GM21526 (cell line): ENCODE measurements at regions not wholly inside any gene's neighbourhood (a gene's known extent, or its start where the extent isn't known, plus 50 kb on each side); places are given as distances from the start of the nearest gene placed in this dataset.

Experiments
- ATAC-seq: cut with Tn5 transposase; IDR thresholded peaks from one replicate; pipeline ENCODE4 v1.9.1; 2021; ENCODE audit warnings: moderate library complexity; ENCODE audit not compliant: unreplicated experiment, low FRiP score

DNA sequence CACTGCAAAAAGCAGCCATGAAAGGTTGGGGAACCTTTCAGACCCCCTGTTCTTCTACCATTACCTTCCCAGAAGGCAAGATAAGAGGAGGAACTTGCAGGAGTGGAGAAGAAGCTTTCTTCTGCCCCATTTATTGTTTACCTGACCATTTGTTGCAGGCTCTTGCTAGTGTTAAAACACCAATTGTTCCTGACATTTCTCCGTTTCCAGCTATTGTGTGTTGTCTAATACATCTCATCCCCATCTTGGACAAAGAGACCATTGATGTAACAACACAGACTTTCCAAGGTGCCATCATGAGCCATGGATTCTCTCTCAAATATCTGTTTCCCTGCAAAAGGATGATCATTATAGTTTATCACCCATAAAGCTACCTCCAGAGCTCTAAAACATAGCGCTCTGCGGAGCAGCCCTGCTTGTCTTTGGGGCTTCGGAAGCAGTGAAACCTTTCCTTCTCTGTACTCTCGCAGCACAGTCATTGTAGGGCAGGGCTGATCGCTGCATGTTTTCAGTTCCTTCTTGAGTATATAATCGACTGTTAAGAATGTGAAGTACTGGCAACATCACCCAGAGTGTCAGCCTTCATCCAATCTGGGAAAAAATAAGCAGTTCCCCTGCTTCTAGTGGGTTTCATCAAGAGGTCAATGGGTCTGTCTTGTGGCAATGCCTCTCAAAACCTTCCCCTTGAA is 680.0 kb downstream of the SEMA5A start:
- no peak for ATAC-seq

DNA sequence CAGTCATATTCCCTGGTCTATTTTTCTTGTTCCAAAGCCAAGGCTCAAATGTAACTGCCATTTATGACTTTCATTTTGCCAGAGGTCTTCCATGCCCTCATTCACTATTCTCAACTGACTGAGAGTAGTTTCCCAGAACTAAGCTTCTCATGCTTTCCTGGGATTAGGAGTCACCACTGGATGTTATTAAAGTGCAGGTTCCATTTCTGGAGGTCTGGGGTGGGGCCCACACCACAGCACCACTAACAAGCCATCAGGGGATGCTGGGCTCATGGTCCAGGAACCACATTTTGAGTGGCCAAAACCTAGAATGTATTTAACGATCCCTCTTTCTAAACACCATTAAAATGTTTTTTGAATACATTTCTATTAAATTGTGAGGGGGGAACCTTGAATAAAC is 677.6 kb downstream of the SEMA5A start:
- no peak for ATAC-seq

DNA sequence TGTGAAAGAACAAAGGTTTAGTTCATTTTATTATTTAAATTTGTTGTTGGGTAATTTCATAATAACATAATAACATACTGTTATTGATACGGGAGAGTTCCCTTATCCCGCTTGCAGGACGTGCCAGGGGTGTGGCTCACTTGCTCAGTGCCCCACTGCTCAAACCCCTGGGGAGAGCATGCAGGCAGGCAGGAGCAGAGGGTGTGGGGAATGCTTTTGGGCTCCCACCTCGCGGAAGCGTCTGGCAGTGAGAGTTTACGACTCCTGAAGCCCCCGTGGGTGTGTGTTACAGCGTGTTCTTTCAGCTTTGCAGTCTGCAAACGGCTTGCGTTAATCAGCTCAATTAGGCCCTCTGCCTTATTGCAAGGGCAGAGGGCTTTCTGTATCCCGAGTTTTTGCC is 675.9 kb downstream of the SEMA5A start:
- ATAC-seq: no peak

DNA sequence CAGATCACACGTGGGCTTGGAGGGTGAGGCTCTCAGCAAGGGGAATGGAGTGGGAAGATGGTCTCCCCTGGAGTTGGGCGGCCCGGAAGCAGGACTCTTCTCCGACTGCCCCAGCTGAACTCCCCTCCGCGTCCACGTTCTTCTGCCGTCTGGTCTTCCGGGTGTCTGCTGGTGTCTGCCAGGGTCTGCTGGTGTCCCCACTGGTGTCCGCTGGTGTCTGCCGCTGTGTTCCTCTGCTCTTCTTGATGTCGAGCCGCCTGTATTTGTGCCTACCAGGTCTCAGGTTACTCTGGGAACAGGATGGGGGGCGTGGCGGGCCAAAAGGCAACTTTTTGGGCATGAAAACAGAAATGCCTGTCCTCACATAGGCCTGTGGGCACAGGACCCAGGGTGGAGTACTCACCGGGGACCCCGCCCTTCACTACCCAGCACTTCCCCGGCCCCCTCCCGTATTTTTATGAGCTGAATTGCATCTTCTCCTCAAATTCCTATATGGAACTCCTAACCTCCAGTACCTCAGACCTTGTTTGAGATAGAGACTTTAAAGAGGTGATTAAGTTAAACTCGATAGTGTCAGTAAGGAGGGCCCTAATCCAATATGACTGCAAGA is 675.4 kb downstream of the SEMA5A start:
- ATAC-seq: no peak

DNA sequence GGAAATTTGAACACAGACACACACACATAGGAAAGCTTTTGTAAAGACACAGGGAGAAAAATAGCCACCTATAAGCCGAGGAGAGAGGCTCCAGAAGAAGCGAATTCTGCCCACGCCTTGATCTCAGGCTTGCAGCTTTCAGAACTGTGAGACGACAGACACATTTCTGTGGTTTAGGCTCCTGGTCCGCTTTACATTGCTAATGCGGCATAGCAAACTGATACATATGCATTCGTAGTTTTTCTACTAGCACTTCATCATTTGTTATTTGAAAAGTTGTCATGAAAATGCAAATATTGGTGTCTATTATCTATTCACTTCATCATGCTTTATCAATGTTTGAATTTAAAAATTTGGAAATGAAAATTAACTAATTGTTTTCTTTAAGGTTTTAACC is 674.9 kb downstream of the SEMA5A start:
- ATAC-seq: no peak

DNA sequence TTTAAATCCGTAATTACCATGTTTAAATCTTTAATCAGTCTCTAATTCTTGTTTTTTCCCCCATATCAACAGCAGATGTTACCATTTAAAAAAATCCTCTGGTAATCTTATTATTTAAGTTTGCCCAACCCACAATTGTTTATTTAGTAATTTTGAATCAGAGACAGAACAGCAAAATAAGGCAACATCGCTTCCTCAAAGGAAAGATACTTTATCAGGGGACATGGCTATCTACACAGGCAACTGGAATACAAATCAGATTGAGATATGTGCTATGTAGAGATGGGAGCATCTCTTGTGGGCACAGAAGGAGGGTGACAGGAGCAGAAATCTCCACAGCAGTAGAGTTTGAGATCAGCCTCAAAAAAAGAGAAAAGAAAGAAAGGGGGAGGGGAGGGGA is 674.4 kb downstream of the SEMA5A start:
- ATAC-seq: no peak

DNA sequence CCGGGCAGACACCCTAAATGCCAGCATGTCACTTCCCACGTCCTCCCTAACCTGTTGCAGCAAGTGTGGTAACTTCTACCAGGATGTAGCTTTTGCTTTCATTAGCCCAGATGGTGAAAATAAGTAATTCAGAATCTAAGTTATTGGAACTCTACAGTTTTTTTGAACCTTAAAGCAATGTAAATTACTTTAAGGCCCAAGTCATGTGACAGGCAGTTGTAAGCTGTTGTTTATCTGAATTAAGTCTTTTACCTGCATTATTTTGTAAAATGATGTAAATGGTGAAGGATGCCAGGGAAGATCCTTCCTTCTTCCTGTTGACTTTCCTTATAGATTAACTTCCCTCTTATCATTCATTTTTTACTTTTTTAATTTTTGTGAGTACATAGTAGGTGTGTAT is 670.2 kb downstream of the SEMA5A start:
- no peak for ATAC-seq

DNA sequence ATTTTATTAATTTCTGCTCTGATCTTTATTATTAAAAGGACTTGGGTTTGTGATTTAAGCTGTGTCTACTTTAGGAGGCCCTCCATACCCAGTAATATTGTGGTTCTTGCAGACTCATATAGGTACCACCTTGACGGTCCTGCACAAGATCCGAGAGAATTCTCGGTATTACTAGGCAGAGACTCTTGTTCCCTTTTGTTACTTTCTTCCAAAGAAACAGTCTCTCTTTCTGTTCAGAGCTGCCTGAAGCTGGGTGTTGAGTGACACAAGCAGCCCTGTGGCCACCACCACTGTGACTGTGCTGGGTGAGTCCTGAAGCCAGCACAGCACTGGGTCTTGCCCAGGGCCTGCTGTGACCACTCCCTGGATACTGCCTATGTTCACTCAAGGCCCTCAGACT is 666.6 kb downstream of the SEMA5A start:
- ATAC-seq: no peak

DNA sequence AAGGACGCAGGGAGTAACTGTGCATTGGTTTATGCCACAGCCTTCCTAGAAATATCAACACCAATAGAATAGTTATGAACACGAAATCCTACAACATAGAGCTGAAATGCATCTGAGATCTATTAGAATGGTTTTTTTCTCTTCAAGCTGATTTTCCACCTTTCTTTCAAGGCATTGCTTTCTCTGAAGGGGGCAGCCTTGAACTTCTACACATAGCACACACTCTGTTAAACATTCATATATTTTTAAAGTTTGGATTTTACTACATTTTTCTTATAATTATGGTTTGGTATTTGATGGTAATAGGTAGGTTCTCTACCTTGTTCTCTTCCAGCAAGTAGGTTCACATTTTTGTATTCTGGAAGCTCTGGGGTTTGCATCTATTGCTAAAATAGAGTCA is 661.8 kb downstream of the SEMA5A start:
- ATAC-seq: no peak

DNA sequence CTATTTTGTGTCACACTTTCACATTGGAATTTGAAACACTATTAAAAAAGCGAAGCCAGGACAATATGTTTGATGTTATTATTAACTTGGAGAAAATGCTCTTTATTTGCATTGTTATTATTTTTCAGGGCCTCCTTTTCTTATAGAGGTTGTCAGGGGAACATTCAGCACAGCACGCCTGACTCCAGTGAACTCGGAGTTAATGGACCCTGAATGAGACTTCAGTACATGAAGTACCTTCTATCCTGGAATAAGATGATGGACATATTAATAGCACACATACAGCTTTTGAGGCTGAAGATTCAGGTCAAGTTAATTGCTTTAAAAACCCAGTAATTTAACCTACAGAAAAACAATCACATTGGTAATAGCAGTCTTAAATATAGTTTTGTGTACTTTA is 652.9 kb downstream of the SEMA5A start:
- ATAC-seq: no peak

DNA sequence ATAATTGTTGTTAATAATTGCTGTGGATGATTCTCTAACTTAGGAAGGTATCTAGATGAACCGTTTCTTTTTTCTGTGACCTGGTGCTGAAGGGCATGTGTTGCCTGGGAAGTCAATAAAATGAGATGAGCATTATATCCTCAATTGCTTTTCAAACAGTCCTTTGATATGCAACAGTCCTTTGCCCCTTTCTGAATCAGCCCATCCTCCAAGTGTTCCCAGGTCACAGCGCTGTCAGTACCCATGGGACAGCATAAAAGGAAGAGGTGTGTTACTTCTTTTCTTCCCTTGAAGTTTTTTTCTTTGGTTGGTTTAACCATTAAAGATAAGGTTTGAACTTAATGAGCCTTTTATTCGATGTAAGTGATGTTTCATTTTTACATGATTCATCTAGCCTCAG is 651.8 kb downstream of the SEMA5A start:
- ATAC-seq: no peak

DNA sequence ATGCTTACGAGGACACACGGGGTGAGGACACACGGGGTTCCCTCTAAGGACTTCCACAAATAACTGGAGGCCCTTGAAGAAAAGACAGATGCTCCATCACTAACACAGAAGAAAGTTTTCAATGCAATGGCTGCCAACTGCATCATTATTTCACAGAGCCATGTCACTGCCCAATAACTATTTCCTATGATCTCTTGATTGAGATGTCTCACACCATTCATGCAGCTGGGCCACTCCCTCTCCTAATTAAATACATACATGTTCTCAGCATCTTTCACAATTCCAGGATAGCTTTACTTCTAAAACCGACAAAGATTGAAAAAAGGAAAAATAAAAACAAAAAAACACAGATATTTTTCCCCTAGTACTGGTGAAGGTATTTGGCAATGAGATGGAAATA is 650.8 kb downstream of the SEMA5A start:
- ATAC-seq: no peak

DNA sequence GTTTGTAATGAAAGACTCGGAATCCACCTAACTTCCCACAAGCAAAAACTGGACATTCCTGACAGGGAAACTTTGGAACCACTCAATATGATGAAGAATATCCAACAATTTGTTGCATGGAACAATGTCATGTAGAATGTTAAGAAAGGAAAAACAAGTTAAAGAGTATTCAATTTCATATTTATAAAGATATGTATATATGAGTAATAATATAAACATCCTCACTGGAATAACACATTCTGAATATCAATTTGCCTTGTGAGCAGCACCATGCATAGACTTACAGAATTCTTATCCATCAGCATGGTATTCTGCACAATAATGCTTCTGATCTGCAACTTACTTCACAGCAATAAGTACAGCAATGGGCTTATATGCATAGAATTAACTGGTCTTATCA is 650.3 kb downstream of the SEMA5A start:
- no peak for ATAC-seq

DNA sequence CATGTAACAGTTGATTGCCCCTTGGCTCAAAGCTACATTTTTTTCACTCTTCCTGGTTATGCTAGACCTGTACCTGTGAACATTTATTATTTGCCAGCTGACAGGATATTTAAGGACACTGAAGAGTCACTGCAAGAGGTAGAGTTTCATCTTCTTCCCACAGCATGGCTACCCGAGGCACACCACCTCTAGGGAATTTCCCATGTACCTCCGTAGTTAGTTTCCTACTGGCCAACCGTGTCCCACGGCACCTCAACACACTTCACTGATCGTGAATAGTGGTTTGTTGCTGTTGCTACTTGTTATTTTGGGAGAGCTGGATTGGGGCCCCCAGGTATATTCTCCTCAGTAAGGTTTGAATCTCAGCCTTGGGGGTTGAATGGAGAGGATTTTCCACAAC is 648.6 kb downstream of the SEMA5A start:
- no peak for ATAC-seq

DNA sequence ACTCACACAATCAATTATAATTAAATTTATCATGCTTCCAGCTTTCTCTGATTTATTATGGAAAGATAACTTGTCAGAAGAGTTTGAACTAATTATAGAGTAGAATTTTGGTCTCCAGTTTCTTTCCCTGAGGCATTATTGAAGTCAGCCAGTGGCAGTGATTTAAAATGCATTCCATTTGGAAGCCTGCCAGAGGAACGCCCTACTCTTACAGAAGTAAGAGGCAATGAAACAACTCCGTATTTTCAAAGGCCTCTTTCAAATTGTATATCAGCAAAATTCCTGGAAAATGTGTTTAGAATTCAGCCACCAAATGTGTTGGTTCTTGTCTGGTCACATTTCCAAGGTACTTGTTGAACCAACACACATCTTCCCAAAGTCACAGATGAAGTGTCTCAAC is 640.9 kb downstream of the SEMA5A start:
- no peak for ATAC-seq

DNA sequence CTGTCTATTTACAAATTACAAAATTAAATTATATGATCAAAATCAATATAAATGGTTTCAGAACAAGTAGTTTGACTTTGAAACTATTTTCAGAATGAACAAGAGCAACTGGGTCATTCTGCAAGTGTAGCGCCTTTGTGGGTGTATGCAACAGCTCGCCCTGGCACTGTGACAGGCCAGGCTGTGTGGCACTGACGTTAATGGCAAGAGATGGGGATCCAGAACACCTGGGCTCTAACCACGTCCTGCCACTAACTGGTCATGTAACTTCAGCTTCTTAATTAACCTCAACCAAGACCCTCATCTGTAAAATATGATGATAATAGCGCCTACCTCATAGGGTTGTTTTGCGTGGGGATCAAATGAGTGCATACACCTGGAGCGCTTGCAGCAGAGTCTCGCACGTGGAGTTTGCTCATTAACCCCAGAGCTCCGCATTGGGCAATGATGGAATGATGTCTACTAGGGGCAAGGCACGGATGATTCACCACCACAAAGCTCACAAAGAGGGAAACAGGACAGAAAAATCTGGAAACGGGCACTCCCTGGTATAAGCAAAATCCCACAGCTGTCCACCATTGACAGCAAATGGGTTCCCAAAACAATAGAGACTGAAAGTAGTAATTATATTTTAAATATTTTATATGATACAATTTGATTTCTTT is 639.4 kb downstream of the SEMA5A start:
- ATAC-seq: no peak

DNA sequence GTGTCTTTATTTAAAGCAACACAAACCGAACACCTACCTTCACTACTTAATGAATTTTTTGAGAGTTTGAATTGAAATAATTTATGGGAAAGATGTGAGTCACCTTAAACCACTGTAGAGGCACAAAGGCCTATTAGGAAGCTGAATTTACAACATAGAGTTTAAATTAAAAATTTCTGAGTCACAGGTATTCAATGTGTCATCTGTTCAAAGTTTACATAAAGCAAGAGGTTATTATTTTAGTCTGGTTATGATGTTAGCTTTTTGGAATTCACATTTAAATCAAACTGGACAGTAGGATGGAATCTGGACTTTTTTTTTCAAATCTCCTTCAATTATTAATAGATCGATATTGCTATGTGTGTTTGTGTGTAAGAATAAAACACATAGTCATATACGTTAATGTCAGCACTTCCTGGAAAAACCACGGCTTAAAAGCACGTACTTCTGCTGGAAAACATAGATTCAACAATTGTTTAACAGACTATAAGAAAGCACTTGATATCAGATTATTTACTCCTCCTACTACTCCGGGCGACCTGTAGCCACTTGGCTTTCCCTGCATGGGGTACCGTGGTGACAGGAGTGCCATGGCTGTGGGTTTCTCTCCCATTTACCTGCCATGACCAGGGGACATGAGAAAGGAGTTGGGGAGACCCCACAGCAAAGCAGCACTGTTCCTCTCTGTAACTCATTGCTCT is 638.6 kb downstream of the SEMA5A start:
- no peak for ATAC-seq

DNA sequence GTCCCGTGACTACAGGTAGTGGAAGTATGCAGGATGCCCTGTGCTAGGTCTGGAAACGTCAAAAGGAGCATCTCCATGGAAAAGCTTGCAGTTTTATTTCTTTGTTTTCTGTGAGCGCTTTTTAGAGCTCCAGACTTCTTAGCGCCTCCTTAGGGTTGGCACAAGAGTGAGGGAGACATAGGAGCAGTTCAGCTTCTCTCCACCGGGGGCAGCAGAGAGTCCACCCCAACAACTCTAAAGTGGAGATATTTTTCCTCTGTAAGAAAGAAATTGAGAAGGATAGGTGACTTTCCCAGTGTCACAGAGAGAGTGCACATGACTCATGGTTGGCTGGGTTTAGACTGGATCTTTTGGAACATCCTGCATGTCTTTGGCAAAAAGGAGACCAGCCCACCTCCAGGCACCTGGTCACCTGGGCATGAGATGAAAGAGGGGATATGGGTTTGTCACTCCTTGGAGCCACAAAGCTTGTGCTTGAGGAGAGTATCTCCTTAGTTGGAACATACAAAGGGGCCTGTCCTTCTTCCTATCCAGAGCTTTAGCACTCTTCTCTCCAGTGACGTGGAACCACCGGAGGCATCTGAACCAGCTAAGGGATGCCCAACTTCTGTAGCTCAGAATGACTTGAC is 637.7 kb downstream of the SEMA5A start:
- ATAC-seq: no peak

DNA sequence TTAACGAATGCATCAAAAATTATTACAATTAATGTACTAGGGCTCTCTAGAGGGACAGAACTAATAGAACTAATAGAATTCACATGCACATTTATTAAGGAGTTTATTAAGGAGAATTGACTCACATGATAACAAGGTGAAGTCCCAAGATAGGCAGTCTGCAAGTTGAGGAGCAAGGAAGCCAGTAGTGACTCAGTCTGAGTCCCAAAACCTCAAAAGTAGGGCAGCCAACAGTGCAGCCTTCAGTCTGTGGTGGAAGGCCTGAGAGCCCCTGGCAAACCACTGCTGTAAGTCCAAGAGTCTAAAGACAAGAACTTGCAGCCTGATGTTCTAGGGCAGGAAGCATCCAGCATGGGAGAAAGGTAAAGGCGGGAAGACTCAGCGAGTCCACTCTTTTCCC is 633.8 kb downstream of the SEMA5A start:
- no peak for ATAC-seq

DNA sequence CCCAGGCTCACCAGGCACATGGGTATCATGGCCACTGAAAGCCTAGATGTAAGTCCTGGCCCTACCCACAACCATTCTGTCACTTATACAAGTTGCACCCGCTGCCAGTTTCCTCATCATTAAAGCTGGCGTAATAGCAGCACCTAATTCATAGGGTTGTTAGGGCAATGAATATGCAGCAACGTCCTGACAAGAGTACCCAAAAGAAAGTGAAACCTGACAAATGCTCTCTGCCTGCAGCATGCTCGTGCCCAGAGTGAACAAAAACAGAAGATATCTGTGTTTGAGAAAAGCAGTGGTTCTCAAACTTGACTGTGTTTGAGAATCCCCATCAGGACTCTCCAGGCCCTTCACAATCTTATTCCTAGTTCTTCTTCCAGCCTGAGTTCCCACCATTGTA is 632.4 kb downstream of the SEMA5A start:
- no peak for ATAC-seq

DNA sequence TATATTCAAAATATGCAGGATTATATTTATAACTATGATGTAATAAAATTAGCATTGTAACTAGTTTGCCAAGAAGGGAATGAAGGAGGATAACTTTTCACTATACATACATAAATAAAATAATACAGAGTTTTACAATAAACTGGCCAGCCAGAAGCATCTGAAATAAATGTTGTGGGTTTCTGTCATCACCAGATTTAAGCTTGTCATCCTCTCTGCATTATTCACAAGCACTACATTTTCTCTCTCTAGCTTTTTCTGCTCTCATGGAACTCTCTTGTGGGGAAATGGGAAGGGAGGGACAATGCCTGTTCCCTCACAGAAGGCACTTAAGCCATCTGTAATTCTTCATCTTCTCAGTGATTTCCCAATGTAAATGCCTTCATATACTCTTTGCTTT is 626.8 kb downstream of the SEMA5A start:
- ATAC-seq: no peak
